Parathyroid adenoma (tissue), 2 donors: ENCODE measurements at regions not wholly inside any gene's neighbourhood (a gene's known extent, or its start where the extent isn't known, plus 50 kb on each side); places are given as distances from the start of the nearest gene placed in this dataset.
"Not testable (repeated sequence)": the region's sequence is repeated elsewhere in the genome, so short reads cannot be mapped to it uniquely, and the experiment has no call there.

Experiments used
- H2AFZ ChIP-seq: fragments of 300-600 bp; sonication (generic); one replicate; pipeline ENCODE4 v1.7.0; 2017; ENCODE audit warnings: antibody characterized with exemption, mild to moderate bottlenecking
- H3K27ac ChIP-seq: fragments of 300-600 bp; sonication (generic); one replicate; pipeline ENCODE4 v1.7.0; 2017
- H3K27me3 ChIP-seq: fragments of 300-600 bp; sonication (generic); one replicate; pipeline ENCODE4 v1.7.0; 2017; ENCODE audit warnings: low read length; ENCODE audit not compliant: control insufficient read depth, insufficient read depth
- H3K36me3 ChIP-seq: fragments of 300-600 bp; sonication (generic); one replicate; pipeline ENCODE4 v1.7.0; 2017; ENCODE audit warnings: low read length; ENCODE audit not compliant: control insufficient read depth, insufficient read depth
- H3K4me1 ChIP-seq: fragments of 300-600 bp; sonication (generic); one replicate; pipeline ENCODE4 v1.7.0; 2017; ENCODE audit warnings: control low read depth
- H3K4me2 ChIP-seq: fragments of 300-600 bp; sonication (generic); one replicate; pipeline ENCODE4 v1.7.0; 2017; ENCODE audit warnings: low read length
- H3K4me3 ChIP-seq: fragments of 300-600 bp; sonication (generic); one replicate; pipeline ENCODE4 v1.7.0; 2017; ENCODE audit warnings: low read depth, low read length
- H3K79me2 ChIP-seq: fragments of 300-600 bp; sonication (generic); one replicate; pipeline ENCODE4 v1.7.0; 2017; ENCODE audit warnings: control low read depth
- H3K9ac ChIP-seq: fragments of 300-600 bp; sonication (generic); one replicate; pipeline ENCODE4 v1.7.0; 2017; ENCODE audit warnings: mild to moderate bottlenecking
- H3K9me3 ChIP-seq: fragments of 300-600 bp; sonication (generic); one replicate; pipeline ENCODE4 v1.7.0; 2017; ENCODE audit warnings: low read length; ENCODE audit not compliant: control insufficient read depth
- TF ChIP-seq, protein P1 (sequence below): fragments of 300-600 bp; sonication (generic); IDR thresholded peaks from one replicate; pipeline ENCODE4 v1.7.0; 2017; ENCODE audit warnings: antibody characterized with exemption, mild to moderate bottlenecking
- donor health status: primary hyperparathyroidism.

DNA sequence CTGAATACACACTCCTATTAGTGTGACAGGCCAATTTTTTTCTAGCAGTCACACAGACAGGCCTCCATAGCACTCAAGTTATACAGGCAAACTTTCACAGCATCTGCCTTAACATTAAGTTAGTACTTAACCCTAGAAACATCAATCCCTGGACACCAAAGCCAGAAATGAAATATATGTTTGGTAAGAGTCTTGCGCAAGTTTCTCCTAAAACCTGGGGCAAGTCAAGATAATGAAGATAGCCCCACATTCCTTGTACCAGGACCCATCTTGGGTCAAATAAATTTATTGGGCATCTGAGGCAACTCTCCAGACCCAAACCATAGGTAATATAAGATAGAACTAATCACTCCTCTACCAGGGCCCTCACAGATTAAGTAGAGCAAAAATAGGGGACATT, 70.8 kb upstream of the ZNF92 start:
- no peak overlapping the region for H3K9ac ChIP-seq
- TF ChIP-seq, protein P1, sequence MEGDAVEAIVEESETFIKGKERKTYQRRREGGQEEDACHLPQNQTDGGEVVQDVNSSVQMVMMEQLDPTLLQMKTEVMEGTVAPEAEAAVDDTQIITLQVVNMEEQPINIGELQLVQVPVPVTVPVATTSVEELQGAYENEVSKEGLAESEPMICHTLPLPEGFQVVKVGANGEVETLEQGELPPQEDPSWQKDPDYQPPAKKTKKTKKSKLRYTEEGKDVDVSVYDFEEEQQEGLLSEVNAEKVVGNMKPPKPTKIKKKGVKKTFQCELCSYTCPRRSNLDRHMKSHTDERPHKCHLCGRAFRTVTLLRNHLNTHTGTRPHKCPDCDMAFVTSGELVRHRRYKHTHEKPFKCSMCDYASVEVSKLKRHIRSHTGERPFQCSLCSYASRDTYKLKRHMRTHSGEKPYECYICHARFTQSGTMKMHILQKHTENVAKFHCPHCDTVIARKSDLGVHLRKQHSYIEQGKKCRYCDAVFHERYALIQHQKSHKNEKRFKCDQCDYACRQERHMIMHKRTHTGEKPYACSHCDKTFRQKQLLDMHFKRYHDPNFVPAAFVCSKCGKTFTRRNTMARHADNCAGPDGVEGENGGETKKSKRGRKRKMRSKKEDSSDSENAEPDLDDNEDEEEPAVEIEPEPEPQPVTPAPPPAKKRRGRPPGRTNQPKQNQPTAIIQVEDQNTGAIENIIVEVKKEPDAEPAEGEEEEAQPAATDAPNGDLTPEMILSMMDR: no peak
- no peak overlapping the region for H2AFZ ChIP-seq

DNA sequence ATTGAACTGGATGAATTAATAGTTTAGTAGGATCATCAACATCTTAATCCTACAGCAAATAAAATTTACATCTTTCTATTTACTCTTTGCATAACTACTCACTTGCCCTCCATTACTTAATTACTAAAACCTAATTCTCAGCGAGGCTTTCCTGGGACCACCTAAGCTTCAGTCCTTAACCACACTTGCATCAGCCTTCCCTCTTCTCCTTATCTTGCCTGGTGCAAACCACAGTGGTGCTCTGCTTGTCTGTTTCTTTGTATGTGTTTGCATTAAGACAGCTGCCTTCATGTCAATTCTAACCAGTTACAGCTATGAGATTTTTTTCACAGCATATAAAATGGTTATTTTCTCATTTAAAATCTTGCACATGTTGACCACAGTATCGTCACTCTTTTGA, 72.6 kb upstream of the ZNF92 start:
- H3K27ac ChIP-seq: no peak overlapping the region
- H3K27me3 ChIP-seq: no peaks in the 10 kb centered on the region
- TF ChIP-seq, protein P1: no peak
- no peak overlapping the region for H3K4me3 ChIP-seq
- H3K4me2 ChIP-seq: no peak overlapping the region
- no peaks in the 10 kb centered on the region for H3K4me1 ChIP-seq
- H3K9ac ChIP-seq: no peak overlapping the region
- no peaks in the 10 kb centered on the region for H3K79me2 ChIP-seq
- no peaks in the 10 kb centered on the region for H3K36me3 ChIP-seq
- H2AFZ ChIP-seq: no peak overlapping the region
- no peaks in the 10 kb centered on the region for H3K9me3 ChIP-seq

More for the DNA sequence above, 70.8 kb upstream of the ZNF92 start:
- Histone ChIP-seq H3K4me3 (no peak overlapping the region), H3K9me3 (no peaks in the 10 kb centered on the region), H3K36me3 (no peaks in the 10 kb centered on the region), H3K79me2 (no peaks in the 10 kb centered on the region), H3K27ac (no peak overlapping the region), H3K4me1 (no peaks in the 10 kb centered on the region), H3K4me2 (no peak overlapping the region), H3K27me3 (no peaks in the 10 kb centered on the region)

DNA sequence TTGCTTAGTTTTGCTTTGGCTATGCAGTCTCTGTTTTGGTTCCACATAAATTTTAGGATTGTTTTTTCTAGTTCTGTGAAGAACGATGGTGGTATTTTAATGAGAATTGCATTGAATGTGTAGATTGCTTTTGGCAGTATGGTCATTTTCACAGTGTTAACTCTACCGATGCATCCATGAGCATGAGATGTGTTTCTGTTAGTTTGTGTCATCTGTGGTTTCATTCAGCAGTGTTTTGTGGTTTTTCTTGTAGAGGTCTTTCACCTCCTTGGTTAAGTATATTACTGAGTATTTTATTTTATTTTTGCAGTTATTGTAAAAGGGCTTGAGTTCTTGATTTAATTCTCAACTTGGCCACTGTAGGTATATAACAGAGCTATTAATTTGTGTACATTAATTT, 78.2 kb upstream of the ZNF92 start:
- no peak overlapping the region for H3K4me3 ChIP-seq
- no peak overlapping the region for H3K9ac ChIP-seq
- no peaks in the 10 kb centered on the region for H3K27me3 ChIP-seq
- TF ChIP-seq, protein P1: no peak
- H3K36me3 ChIP-seq: no peaks in the 10 kb centered on the region
- no peaks in the 10 kb centered on the region for H3K9me3 ChIP-seq
- H3K4me1 ChIP-seq: no peaks in the 10 kb centered on the region
- H3K79me2 ChIP-seq: no peaks in the 10 kb centered on the region
- H2AFZ ChIP-seq: no peak overlapping the region
- no peak overlapping the region for H3K27ac ChIP-seq
- H3K4me2 ChIP-seq: no peak overlapping the region

DNA sequence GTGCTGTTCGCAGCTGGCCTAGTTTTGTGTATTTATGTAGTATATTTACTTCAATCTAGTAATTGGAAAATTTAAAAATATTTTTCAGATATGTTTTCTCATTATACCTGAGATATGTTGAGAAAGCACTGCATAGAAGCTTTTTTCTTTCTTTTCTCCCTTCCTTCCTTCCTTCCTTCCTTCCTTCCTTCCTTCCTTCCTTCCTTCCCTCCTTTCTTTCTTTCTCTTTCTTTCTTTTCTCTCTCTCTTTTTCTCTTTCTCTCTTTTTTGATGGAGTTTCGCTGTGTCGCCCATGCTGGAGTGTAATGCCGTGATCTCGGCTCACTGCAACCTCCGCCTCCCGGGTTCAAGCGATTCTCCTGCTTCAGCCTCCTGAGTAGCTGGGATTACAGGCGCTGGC, 83.3 kb upstream of the ZNF92 start:
- not testable (repeated sequence) for H3K27ac ChIP-seq, H3K27me3 ChIP-seq, H3K9ac ChIP-seq, H3K4me3 ChIP-seq, H3K36me3 ChIP-seq, H3K4me2 ChIP-seq, H3K4me1 ChIP-seq, H3K79me2 ChIP-seq, H3K9me3 ChIP-seq, H2AFZ ChIP-seq

DNA sequence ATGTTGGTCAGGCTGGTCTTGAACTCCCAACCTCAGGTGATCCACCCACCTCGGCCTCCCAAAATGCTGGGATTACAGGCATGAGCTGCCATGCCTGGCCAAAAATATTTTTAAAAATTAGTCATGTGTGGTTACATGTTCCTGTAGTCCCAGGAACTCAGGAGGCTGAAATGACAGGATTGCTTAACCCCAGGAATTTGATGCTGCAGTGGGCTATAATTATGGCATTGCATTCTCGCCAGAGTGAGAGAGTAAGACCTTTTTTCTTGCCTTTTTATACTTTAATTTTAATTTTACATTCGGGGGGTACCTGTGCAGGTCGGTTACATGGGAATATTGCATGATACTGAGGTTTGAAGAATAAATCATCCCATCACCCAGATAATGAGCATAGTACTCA, 86.6 kb upstream of the ZNF92 start:
- Histone ChIP-seq H3K9me3 (no peaks in the 10 kb centered on the region), H3K79me2 (no peaks in the 10 kb centered on the region), H2AFZ (no peak overlapping the region), H3K27me3 (no peaks in the 10 kb centered on the region), H3K9ac (no peak overlapping the region), H3K4me1 (no peaks in the 10 kb centered on the region), H3K36me3 (no peaks in the 10 kb centered on the region), H3K4me3 (no peak overlapping the region), H3K4me2 (no peak overlapping the region), H3K27ac (no peak overlapping the region)
- TF ChIP-seq, protein P1: no peak
